ENCODE measurements at regions not wholly inside any gene's neighbourhood (a gene's known extent, or its start where the extent isn't known, plus 50 kb on each side); places are given as distances from the start of the nearest gene placed in this dataset.

- no peak for DNase-seq
These were observed 266.4 kb upstream of the ZNF608 start for GRCh38 chr5:125012727-125013451.

- peak; percentile 23 for DNase-seq
These were observed 267.8 kb upstream of the ZNF608 start for GRCh38 chr5:125014202-125014601.

- DNase-seq, result no peak
These were observed 271.4 kb upstream of the ZNF608 start for GRCh38 chr5:125017796-125018195.

GRCh38 chr5:125023673-125024072 is 277.2 kb upstream of the ZNF608 start:
- peak; percentile 58 for DNase-seq

GRCh38 chr5:125026867-125027731 is 280.7 kb upstream of the ZNF608 start:
- no peak for DNase-seq

- no peak for DNase-seq
These were observed 285.8 kb upstream of the ZNF608 start for GRCh38 chr5:125032286-125032685.

- no peak for DNase-seq
These were observed 287.2 kb upstream of the ZNF608 start for GRCh38 chr5:125033602-125034001.

- no peak for DNase-seq
These were observed 287.9 kb upstream of the ZNF608 start for GRCh38 chr5:125034331-125034730.

- no peak for DNase-seq
These were observed 290.1 kb upstream of the ZNF608 start for GRCh38 chr5:125036494-125036893.

GRCh38 chr5:125037020-125037419 is 290.6 kb upstream of the ZNF608 start:
- no peak for DNase-seq

GRCh38 chr5:125037530-125037929 is 291.1 kb upstream of the ZNF608 start:
- DNase-seq, result no peak

GRCh38 chr5:125038477-125038876 is 292.0 kb upstream of the ZNF608 start:
- DNase-seq, result no peak

GRCh38 chr5:125041798-125042197 is 295.4 kb upstream of the ZNF608 start:
- DNase-seq, result no peak

- DNase-seq, result peak; percentile 6
These were observed 295.9 kb upstream of the ZNF608 start for GRCh38 chr5:125042261-125042890.

- DNase-seq, result peak; percentile 82
These were observed 297.4 kb upstream of the ZNF608 start for GRCh38 chr5:125043781-125044391.

- DNase-seq, result no peak
These were observed 298.2 kb upstream of the ZNF608 start for GRCh38 chr5:125044491-125045282.

GRCh38 chr5:125045646-125046045 is 299.2 kb upstream of the ZNF608 start:
- DNase-seq, result no peak

- DNase-seq, result no peak
These were observed 300.4 kb upstream of the ZNF608 start for GRCh38 chr5:125046838-125047237.

GRCh38 chr5:125047871-125048270 is 301.4 kb upstream of the ZNF608 start:
- no peak for DNase-seq

GRCh38 chr5:125049721-125050702 is 303.6 kb upstream of the ZNF608 start:
- DNase-seq, result no peak

- DNase-seq, result no peak
These were observed 304.5 kb upstream of the ZNF608 start for GRCh38 chr5:125050926-125051325.

Measured in NCI-H2171 treated with DMSO at 0.1 percent for 48 hours (cell line).